Progenitor cell of endocrine pancreas (in vitro differentiated cells): ENCODE measurements at regions not wholly inside any gene's neighbourhood (a gene's known extent, or its start where the extent isn't known, plus 50 kb on each side); places are given as distances from the start of the nearest gene placed in this dataset.
"Not testable (repeated sequence)": the region's sequence is repeated elsewhere in the genome, so short reads cannot be mapped to it uniquely, and the experiment has no call there.

ENCODE experiments used
- DNase-seq: peaks from one replicate; pipeline ENCODE4 v3.0.0; 2021; ENCODE audit warnings: low spot score; ENCODE audit not compliant: unreplicated experiment
- H3K27ac Mint-ChIP-seq: 2 replicates; pipeline ENCODE4 v1.8.0; 2021; ENCODE audit warnings: mild to moderate bottlenecking, moderate library complexity, mixed read lengths
- H3K27me3 Mint-ChIP-seq: 2 replicates; pipeline ENCODE4 v1.8.0; 2021; ENCODE audit warnings: mixed read lengths
- H3K36me3 Mint-ChIP-seq: 2 replicates; pipeline ENCODE4 v1.8.0; 2022; ENCODE audit warnings: mixed read lengths; ENCODE audit not compliant: insufficient read depth
- H3K4me1 Mint-ChIP-seq: 2 replicates; pipeline ENCODE4 v1.8.0; 2021; ENCODE audit warnings: low read depth, mixed read lengths
- H3K4me3 Mint-ChIP-seq: 2 replicates; pipeline ENCODE4 v1.8.0; 2021; ENCODE audit warnings: low read depth, mild to moderate bottlenecking, moderate library complexity, mixed read lengths
- H3K9me3 Mint-ChIP-seq: 2 replicates; pipeline ENCODE4 v1.8.0; 2021; ENCODE audit warnings: low read depth, mixed read lengths
- TF ChIP-seq, protein P1 (sequence below): fragments of 200-600 bp; sonication (generic); IDR thresholded peaks from one replicate; pipeline ENCODE4 v1.5.0; 2021; ENCODE audit warnings: antibody characterized with exemption, mild to moderate bottlenecking; ENCODE audit not compliant: unreplicated experiment

DNA sequence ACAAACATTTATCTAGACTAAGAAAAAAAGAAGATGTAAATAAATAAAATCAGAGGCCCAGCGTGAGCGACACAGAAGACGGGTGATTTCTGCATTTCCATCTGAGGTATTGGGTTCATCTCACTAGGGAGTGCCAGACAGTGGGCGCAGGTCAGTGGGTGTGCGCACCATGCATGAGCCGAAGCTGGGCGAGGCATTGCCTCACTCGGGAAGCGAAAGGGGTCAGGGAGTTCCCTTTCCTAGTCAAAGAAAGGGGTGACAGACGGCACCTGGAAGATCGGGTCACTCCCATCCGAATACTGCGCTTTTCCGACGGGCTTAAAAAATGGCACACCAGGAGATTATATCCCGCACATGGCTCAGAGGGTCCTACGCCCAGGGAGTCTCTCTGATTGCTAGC lies 79.5 kb upstream of the ABCD2 start:
- H3K4me1 Mint-ChIP-seq, DNase-seq, H3K36me3 Mint-ChIP-seq, H3K27me3 Mint-ChIP-seq, H3K27ac Mint-ChIP-seq, H3K4me3 Mint-ChIP-seq: not testable (repeated sequence)
- H3K9me3 Mint-ChIP-seq: peaks cover 25% of the 10 kb centered on the region

DNA sequence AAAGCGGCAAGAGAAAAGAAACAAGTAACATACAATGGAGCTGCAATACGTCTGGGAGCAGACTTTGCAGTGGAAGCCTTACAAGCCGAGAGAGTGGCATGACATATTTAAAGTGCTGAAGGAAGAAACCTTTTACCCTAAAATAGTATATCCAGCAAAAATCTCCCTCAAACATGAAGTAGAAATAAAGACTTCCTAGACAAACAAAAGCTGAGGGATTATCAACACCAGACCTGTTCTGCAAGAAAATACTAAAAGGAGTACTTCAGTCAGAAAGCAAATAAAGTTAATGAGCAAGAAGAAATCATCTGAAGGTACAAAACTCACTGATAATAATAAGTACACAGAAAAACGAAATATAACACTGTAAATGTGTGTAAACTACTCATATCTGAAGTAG lies 77.5 kb upstream of the ABCD2 start:
- Mint-ChIP-seq H3K4me1 (peaks cover 8% of the 10 kb centered on the region), H3K36me3 (no peaks in the 10 kb centered on the region), H3K9me3 (peaks cover 25% of the 10 kb centered on the region), H3K4me3 (no peak overlapping the region), H3K27ac (no peak overlapping the region), H3K27me3 (no peaks in the 10 kb centered on the region)
- DNase-seq: no peak
- TF ChIP-seq, protein P1, sequence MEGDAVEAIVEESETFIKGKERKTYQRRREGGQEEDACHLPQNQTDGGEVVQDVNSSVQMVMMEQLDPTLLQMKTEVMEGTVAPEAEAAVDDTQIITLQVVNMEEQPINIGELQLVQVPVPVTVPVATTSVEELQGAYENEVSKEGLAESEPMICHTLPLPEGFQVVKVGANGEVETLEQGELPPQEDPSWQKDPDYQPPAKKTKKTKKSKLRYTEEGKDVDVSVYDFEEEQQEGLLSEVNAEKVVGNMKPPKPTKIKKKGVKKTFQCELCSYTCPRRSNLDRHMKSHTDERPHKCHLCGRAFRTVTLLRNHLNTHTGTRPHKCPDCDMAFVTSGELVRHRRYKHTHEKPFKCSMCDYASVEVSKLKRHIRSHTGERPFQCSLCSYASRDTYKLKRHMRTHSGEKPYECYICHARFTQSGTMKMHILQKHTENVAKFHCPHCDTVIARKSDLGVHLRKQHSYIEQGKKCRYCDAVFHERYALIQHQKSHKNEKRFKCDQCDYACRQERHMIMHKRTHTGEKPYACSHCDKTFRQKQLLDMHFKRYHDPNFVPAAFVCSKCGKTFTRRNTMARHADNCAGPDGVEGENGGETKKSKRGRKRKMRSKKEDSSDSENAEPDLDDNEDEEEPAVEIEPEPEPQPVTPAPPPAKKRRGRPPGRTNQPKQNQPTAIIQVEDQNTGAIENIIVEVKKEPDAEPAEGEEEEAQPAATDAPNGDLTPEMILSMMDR: no peak

DNA sequence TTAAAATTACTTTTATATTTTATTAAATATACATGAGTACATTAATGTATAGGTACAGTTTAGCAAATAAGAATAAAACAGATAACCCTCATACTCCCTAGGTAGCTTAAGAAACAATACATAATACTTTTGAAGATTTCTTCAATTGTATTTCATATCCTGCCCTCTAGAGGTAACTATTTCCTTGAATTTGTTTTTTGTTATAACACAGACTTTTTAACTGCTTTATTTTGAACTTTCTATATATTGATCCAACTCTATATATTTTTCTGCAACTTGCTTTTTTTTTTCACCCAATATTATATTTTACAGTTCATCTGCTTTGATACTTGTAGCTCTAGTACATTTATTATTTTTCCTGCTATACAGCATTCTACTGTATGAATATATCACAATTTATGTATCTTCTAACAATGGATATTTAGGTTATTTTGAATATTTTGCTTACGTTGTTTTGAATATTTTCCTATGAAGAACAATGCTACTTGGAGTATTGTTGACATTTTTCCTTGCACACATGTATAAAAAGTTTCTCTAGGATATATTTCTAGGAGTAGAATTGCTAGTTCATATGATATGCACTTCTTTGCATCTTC lies 72.8 kb upstream of the ABCD2 start:
- Mint-ChIP-seq H3K36me3 (no peaks in the 10 kb centered on the region), H3K27me3 (no peaks in the 10 kb centered on the region), H3K27ac (no peak overlapping the region), H3K4me1 (peaks cover 8% of the 10 kb centered on the region), H3K9me3 (peaks cover 6% of the 10 kb centered on the region), H3K4me3 (no peak overlapping the region)
- DNase-seq: no peak
- TF ChIP-seq, protein P1: peak; percentile 51

DNA sequence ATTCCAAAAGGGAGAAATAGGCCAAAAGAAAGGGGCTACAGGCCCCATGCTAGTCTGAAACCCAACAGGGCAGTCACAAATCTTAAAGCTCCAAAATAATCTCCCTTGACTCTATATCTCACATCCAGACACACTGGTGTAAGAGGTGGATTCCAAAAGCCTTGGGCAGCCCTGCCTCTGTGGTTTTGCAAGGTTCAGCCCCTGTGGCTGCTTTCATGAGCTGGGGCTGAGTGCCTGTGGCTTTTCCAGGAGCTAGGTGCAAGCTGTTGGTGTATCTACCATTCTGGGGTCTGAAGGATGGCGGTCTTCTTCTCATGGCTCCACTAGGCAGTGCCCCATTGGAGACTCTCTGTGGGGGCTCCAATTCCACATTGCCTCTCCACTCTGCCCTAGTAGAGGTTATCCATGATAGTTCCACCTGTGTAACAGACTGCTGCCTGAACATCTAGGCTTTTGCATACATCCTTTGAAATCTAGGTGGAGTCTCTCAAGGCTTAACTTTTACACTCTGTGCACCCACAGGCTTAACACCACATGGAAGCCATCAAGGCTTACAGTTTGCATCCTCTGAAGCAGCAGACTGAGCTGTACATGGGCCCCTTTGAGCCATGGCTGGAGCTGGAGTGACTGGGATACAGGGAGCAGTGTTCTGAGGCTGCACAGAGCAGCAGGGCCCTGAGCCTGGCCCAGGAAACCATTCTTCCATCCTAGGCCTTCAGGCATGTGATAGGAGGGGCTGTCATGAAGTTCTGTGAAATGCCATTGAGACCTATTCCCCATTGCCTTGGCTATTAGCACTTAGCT lies 66.5 kb upstream of the ABCD2 start:
- no peaks in the 10 kb centered on the region for H3K9me3 Mint-ChIP-seq
- TF ChIP-seq, protein P1: no peak
- no peak overlapping the region for H3K4me3 Mint-ChIP-seq
- DNase-seq: no peak
- no peaks in the 10 kb centered on the region for H3K4me1 Mint-ChIP-seq
- no peak overlapping the region for H3K27ac Mint-ChIP-seq
- no peaks in the 10 kb centered on the region for H3K27me3 Mint-ChIP-seq
- H3K36me3 Mint-ChIP-seq: no peaks in the 10 kb centered on the region

DNA sequence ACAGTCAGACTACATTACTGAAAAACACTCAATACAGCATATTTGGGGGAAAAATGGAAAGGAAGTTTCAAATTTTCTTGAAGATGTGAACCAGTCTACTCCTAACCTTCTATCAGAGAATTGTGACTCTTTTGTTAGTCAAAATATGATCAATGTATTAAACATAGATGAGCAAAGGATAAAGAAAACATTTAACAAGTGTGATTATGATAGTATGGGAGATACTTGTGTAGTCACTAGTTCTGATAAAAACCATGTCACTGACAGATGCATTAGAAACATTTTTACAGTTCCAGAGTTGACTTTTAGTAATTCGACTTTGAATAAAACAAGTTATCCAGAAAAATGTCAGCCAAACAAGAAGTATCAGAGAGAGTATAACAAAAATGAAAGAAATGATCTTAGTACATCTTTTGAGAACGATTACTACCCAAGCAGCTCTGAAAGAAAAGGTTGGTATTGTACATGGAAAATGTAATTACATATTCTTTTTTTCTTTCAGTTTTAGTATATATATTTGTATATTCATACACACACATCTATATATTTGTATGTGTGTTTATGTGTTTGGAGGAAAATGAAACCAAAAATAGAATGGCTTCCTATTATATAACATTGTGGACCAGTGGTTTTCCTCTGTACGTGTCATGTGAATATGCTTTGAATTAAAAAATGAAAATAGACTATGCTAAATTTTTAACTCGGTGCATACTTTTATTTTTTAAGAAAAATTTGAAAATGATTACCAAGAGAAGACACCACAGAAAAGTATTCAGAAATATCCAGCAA lies 63.3 kb upstream of the ABCD2 start:
- H3K4me1 Mint-ChIP-seq: no peaks in the 10 kb centered on the region
- no peaks in the 10 kb centered on the region for H3K36me3 Mint-ChIP-seq
- no peak overlapping the region for H3K27ac Mint-ChIP-seq
- DNase-seq: no peak
- no peaks in the 10 kb centered on the region for H3K27me3 Mint-ChIP-seq
- TF ChIP-seq, protein P1: no peak
- peaks cover 11% of the 10 kb centered on the region for H3K9me3 Mint-ChIP-seq
- H3K4me3 Mint-ChIP-seq: no peak overlapping the region
